ENCODE measurements at regions not wholly inside any gene's neighbourhood (a gene's known extent, or its start where the extent isn't known, plus 50 kb on each side); places are given as distances from the start of the nearest gene placed in this dataset.

- FAIRE-seq, result no peak
Observed at GRCh38 chr9:118321788-118322187, 617.6 kb downstream of the TLR4 start.

- FAIRE-seq, result no peak
Observed at GRCh38 chr9:118324706-118325105, 620.5 kb downstream of the TLR4 start.

- no peak for FAIRE-seq
Observed at GRCh38 chr9:118325757-118326156, 621.6 kb downstream of the TLR4 start.

- no peak for FAIRE-seq
Observed at GRCh38 chr9:118326326-118326725, 622.1 kb downstream of the TLR4 start.

- no peak for FAIRE-seq
Observed at GRCh38 chr9:118330191-118330986, 626.2 kb downstream of the TLR4 start.

GRCh38 chr9:118331622-118332045, 627.4 kb downstream of the TLR4 start:
- FAIRE-seq, result no peak

GRCh38 chr9:118336250-118336942, 632.2 kb downstream of the TLR4 start:
- no peak for FAIRE-seq

GRCh38 chr9:118336943-118337330, 632.7 kb downstream of the TLR4 start:
- no peak for FAIRE-seq

GRCh38 chr9:118360036-118360435, 655.8 kb downstream of the TLR4 start:
- no peak for FAIRE-seq

GRCh38 chr9:118362123-118362522, 657.9 kb downstream of the TLR4 start:
- no peak for FAIRE-seq

GRCh38 chr9:118362596-118362995, 658.4 kb downstream of the TLR4 start:
- FAIRE-seq, result no peak

- no peak for FAIRE-seq
Observed at GRCh38 chr9:118364266-118365106, 660.3 kb downstream of the TLR4 start.

- FAIRE-seq, result no peak
Observed at GRCh38 chr9:118366228-118366627, 662.0 kb downstream of the TLR4 start.

GRCh38 chr9:118367383-118367782, 663.2 kb downstream of the TLR4 start:
- no peak for FAIRE-seq

- FAIRE-seq, result no peak
Observed at GRCh38 chr9:118384531-118385100, 680.4 kb downstream of the TLR4 start.

GRCh38 chr9:118395415-118395814, 691.2 kb downstream of the TLR4 start:
- FAIRE-seq, result no peak

GRCh38 chr9:118401546-118401945, 697.3 kb downstream of the TLR4 start:
- no peak for FAIRE-seq

GRCh38 chr9:118414676-118415075, 710.5 kb downstream of the TLR4 start:
- no peak for FAIRE-seq

GRCh38 chr9:118418887-118419565, 714.8 kb downstream of the TLR4 start:
- no peak for FAIRE-seq

- no peak for FAIRE-seq
Observed at GRCh38 chr9:118419676-118420075, 715.5 kb downstream of the TLR4 start.

GRCh38 chr9:118422508-118422907, 718.3 kb downstream of the TLR4 start:
- FAIRE-seq, result no peak

- FAIRE-seq, result no peak
Observed at GRCh38 chr9:118423021-118423420, 718.8 kb downstream of the TLR4 start.

GRCh38 chr9:118423721-118424120, 719.5 kb downstream of the TLR4 start:
- no peak for FAIRE-seq
